ENCODE measurements at regions not wholly inside any gene's neighbourhood (a gene's known extent, or its start where the extent isn't known, plus 50 kb on each side); places are given as distances from the start of the nearest gene placed in this dataset.
A peak's percentile ranks its signal among the peaks of the same experiment; 100 is the strongest.

GRCh38 chr11:109804911-109805310 lies 288.3 kb upstream of the ZC3H12C start:
- DNase-seq (ENCODE audit: low spot score): no peak

- DNase-seq (ENCODE audit: low spot score): no peak
Observed at GRCh38 chr11:109806205-109806604, 287.0 kb upstream of the ZC3H12C start.

GRCh38 chr11:109808569-109808968 lies 284.6 kb upstream of the ZC3H12C start:
- DNase-seq (ENCODE audit: low spot score): no peak

- DNase-seq (ENCODE audit: low spot score): no peak
Observed at GRCh38 chr11:109814824-109815223, 278.4 kb upstream of the ZC3H12C start.

GRCh38 chr11:109815500-109816150 lies 277.6 kb upstream of the ZC3H12C start:
- DNase-seq (ENCODE audit: low spot score): no peak

- no peak for DNase-seq (ENCODE audit: low spot score)
Observed at GRCh38 chr11:109818290-109818689, 274.9 kb upstream of the ZC3H12C start.

- DNase-seq (ENCODE audit: low spot score): peak; percentile 52
Observed at GRCh38 chr11:109819410-109819809, 273.8 kb upstream of the ZC3H12C start.

- no peak for DNase-seq (ENCODE audit: low spot score)
Observed at GRCh38 chr11:109821511-109821910, 271.7 kb upstream of the ZC3H12C start.

GRCh38 chr11:109822436-109823102 lies 270.6 kb upstream of the ZC3H12C start:
- no peak for DNase-seq (ENCODE audit: low spot score)

GRCh38 chr11:109828387-109828786 lies 264.8 kb upstream of the ZC3H12C start:
- DNase-seq (ENCODE audit: low spot score): no peak

- no peak for DNase-seq (ENCODE audit: low spot score)
Observed at GRCh38 chr11:109838026-109838425, 255.2 kb upstream of the ZC3H12C start.

GRCh38 chr11:109845437-109845836 lies 247.8 kb upstream of the ZC3H12C start:
- no peak for DNase-seq (ENCODE audit: low spot score)

GRCh38 chr11:109847621-109848020 lies 245.6 kb upstream of the ZC3H12C start:
- no peak for DNase-seq (ENCODE audit: low spot score)

GRCh38 chr11:109849051-109849450 lies 244.1 kb upstream of the ZC3H12C start:
- DNase-seq (ENCODE audit: low spot score): no peak

GRCh38 chr11:109849946-109850345 lies 243.2 kb upstream of the ZC3H12C start:
- DNase-seq (ENCODE audit: low spot score): no peak

GRCh38 chr11:109851780-109852390 lies 241.3 kb upstream of the ZC3H12C start:
- no peak for DNase-seq (ENCODE audit: low spot score)

GRCh38 chr11:109853156-109853776 lies 239.9 kb upstream of the ZC3H12C start:
- peak; percentile 67 for DNase-seq (ENCODE audit: low spot score)

GRCh38 chr11:109854731-109855130 lies 238.5 kb upstream of the ZC3H12C start:
- no peak for DNase-seq (ENCODE audit: low spot score)

GRCh38 chr11:109856928-109857327 lies 236.3 kb upstream of the ZC3H12C start:
- no peak for DNase-seq (ENCODE audit: low spot score)

- no peak for DNase-seq (ENCODE audit: low spot score)
Observed at GRCh38 chr11:109857637-109858036, 235.6 kb upstream of the ZC3H12C start.

- DNase-seq (ENCODE audit: low spot score): no peak
Observed at GRCh38 chr11:109858152-109858551, 235.0 kb upstream of the ZC3H12C start.

GRCh38 chr11:109859045-109859724 lies 234.0 kb upstream of the ZC3H12C start:
- DNase-seq (ENCODE audit: low spot score): peak; percentile 91
